GM18517 (cell line): ENCODE measurements at regions not wholly inside any gene's neighbourhood (a gene's known extent, or its start where the extent isn't known, plus 50 kb on each side); places are given as distances from the start of the nearest gene placed in this dataset.
"Not testable (repeated sequence)": the region's sequence is repeated elsewhere in the genome, so short reads cannot be mapped to it uniquely, and the experiment has no call there.

Experiments used
- ATAC-seq: cut with Tn5 transposase; IDR thresholded peaks from one replicate; pipeline ENCODE4 v1.9.1; 2021; ENCODE audit warnings: mild to moderate bottlenecking, moderate library complexity; ENCODE audit not compliant: unreplicated experiment

GRCh38 chr4:19187691-19188090, 1064.0 kb upstream of the SLIT2 start:
- no peak for ATAC-seq

- no peak for ATAC-seq
These were observed 1064.6 kb upstream of the SLIT2 start for GRCh38 chr4:19187096-19187495.

- ATAC-seq: not testable (repeated sequence)
These were observed 1070.1 kb upstream of the SLIT2 start for GRCh38 chr4:19181631-19182030.

- ATAC-seq: no peak
These were observed 1072.9 kb upstream of the SLIT2 start for GRCh38 chr4:19178835-19179234.

GRCh38 chr4:19177616-19178015, 1074.1 kb upstream of the SLIT2 start:
- ATAC-seq: no peak

GRCh38 chr4:19171832-19172231, 1079.9 kb upstream of the SLIT2 start:
- no peak for ATAC-seq

- no peak for ATAC-seq
These were observed 1084.4 kb upstream of the SLIT2 start for GRCh38 chr4:19167311-19167710.

GRCh38 chr4:19164334-19164733, 1087.4 kb upstream of the SLIT2 start:
- no peak for ATAC-seq

- ATAC-seq: no peak
These were observed 1091.8 kb upstream of the SLIT2 start for GRCh38 chr4:19159874-19160273.

GRCh38 chr4:19158107-19158809, 1093.4 kb upstream of the SLIT2 start:
- ATAC-seq: no peak

GRCh38 chr4:19156786-19157185, 1094.9 kb upstream of the SLIT2 start:
- ATAC-seq: no peak

- ATAC-seq: no peak
These were observed 1096.1 kb upstream of the SLIT2 start for GRCh38 chr4:19155568-19155967.

- ATAC-seq: not testable (repeated sequence)
These were observed 1097.4 kb upstream of the SLIT2 start for GRCh38 chr4:19154267-19154666.

- no peak for ATAC-seq
These were observed 1099.4 kb upstream of the SLIT2 start for GRCh38 chr4:19152264-19152663.

- ATAC-seq: no peak
These were observed 1100.0 kb upstream of the SLIT2 start for GRCh38 chr4:19151684-19152083.

- ATAC-seq: no peak
These were observed 1105.7 kb upstream of the SLIT2 start for GRCh38 chr4:19146038-19146437.

- ATAC-seq: no peak
These were observed 1114.5 kb upstream of the LCORL start for GRCh38 chr4:19135895-19136633.

- no peak for ATAC-seq
These were observed 1113.1 kb upstream of the LCORL start for GRCh38 chr4:19134685-19135084.

- ATAC-seq: no peak
These were observed 1111.8 kb upstream of the LCORL start for GRCh38 chr4:19133315-19133714.

GRCh38 chr4:19130866-19131265, 1109.3 kb upstream of the LCORL start:
- ATAC-seq: no peak

GRCh38 chr4:19128176-19128575, 1106.6 kb upstream of the LCORL start:
- no peak for ATAC-seq

GRCh38 chr4:19126903-19127302, 1105.3 kb upstream of the LCORL start:
- no peak for ATAC-seq
